H9 (cell line): ENCODE measurements at regions not wholly inside any gene's neighbourhood (a gene's known extent, or its start where the extent isn't known, plus 50 kb on each side); places are given as distances from the start of the nearest gene placed in this dataset.

Experiments used
- DNase-seq: peaks from one replicate; pipeline ENCODE4 v3.0.0-alpha.2; 2017
- H2AFZ ChIP-seq: one replicate; pipeline ENCODE4 v1.6.1; 2013; ENCODE audit warnings: mild to moderate bottlenecking, low read length, control low read depth, moderate library complexity
- H2AK5ac ChIP-seq: 2 replicates; pipeline ENCODE4 v1.6.1; 2013; ENCODE audit warnings: low read length, control low read depth, mixed read lengths; ENCODE audit not compliant: insufficient read length
- H2BK120ac ChIP-seq: one replicate; pipeline ENCODE4 v1.6.1; 2013; ENCODE audit warnings: low read depth, mild to moderate bottlenecking, low read length, control low read depth, inconsistent platforms; ENCODE audit not compliant: poor library complexity, severe bottlenecking
- H2BK12ac ChIP-seq: 2 replicates; pipeline ENCODE4 v1.6.1; 2013; ENCODE audit warnings: low read length, control low read depth, mixed read lengths, low read depth; ENCODE audit not compliant: insufficient read length
- H2BK15ac ChIP-seq: 2 replicates; pipeline ENCODE4 v1.6.1; 2013; ENCODE audit warnings: low read depth, low read length, control low read depth
- H2BK20ac ChIP-seq: one replicate; pipeline ENCODE4 v1.6.1; 2013; ENCODE audit warnings: low read depth, mild to moderate bottlenecking, low read length, control low read depth, inconsistent platforms; ENCODE audit not compliant: poor library complexity, severe bottlenecking
- H2BK5ac ChIP-seq: 2 replicates; pipeline ENCODE4 v1.6.1; 2013; ENCODE audit warnings: low read length, control low read depth, mixed read lengths; ENCODE audit not compliant: insufficient read length
- H3K14ac ChIP-seq: 2 replicates; pipeline ENCODE4 v1.6.1; 2013; ENCODE audit warnings: low read length, control low read depth; ENCODE audit not compliant: insufficient read depth
- H3K18ac ChIP-seq: 2 replicates; pipeline ENCODE4 v1.6.1; 2013; ENCODE audit warnings: low read depth, mild to moderate bottlenecking, mixed read lengths, low read length, control low read depth; ENCODE audit not compliant: insufficient read length
- H3K23ac ChIP-seq: 2 replicates; pipeline ENCODE4 v1.6.1; 2013; ENCODE audit warnings: low read length, control low read depth, mixed read lengths, low read depth; ENCODE audit not compliant: insufficient read length
- H3K23me2 ChIP-seq: 2 replicates; pipeline ENCODE4 v1.6.1; 2013; ENCODE audit warnings: low read depth, mild to moderate bottlenecking, mixed read lengths, low read length, control low read depth; ENCODE audit not compliant: insufficient read length, poor library complexity, severe bottlenecking
- H3K27ac ChIP-seq: 2 replicates; pipeline ENCODE4 v1.5.1; 2013; ENCODE audit warnings: low read length, control low read depth, mixed read lengths, low read depth; ENCODE audit not compliant: insufficient read length
- H3K27me3 ChIP-seq: 2 replicates; pipeline ENCODE4 v1.6.1; 2013; ENCODE audit warnings: low read length, control low read depth, inconsistent platforms; ENCODE audit not compliant: insufficient read depth
- H3K4ac ChIP-seq: 2 replicates; pipeline ENCODE4 v1.6.1; 2013; ENCODE audit warnings: low read depth, mild to moderate bottlenecking, control low read depth, inconsistent platforms, low read length, moderate library complexity
- H3K4me1 ChIP-seq: 2 replicates; pipeline ENCODE4 v1.6.1; 2013; ENCODE audit warnings: low read length, control low read depth, inconsistent platforms; ENCODE audit not compliant: insufficient read depth
- H3K4me2 ChIP-seq: 2 replicates; pipeline ENCODE4 v1.6.1; 2013; ENCODE audit warnings: low read length, control low read depth, mixed read lengths; ENCODE audit not compliant: insufficient read length, insufficient read depth
- H3K56ac ChIP-seq: 2 replicates; pipeline ENCODE4 v1.6.1; 2013; ENCODE audit warnings: low read depth, mild to moderate bottlenecking, mixed read lengths, low read length, control low read depth; ENCODE audit not compliant: insufficient read length
- H3K79me1 ChIP-seq: 2 replicates; pipeline ENCODE4 v1.6.1; 2013; ENCODE audit warnings: low read depth, mild to moderate bottlenecking, moderate library complexity, low read length, control low read depth, inconsistent platforms; ENCODE audit not compliant: insufficient read depth, poor library complexity, severe bottlenecking
- H3K79me2 ChIP-seq: 2 replicates; pipeline ENCODE4 v1.6.1; 2013; ENCODE audit warnings: low read length, control low read depth, inconsistent platforms; ENCODE audit not compliant: insufficient read depth
- H3K9ac ChIP-seq: 2 replicates; pipeline ENCODE4 v1.6.1; 2013; ENCODE audit warnings: low read length, control low read depth, mixed read lengths; ENCODE audit not compliant: insufficient read length; ENCODE audit errors: extremely low read depth
- H3K9me3 ChIP-seq: one replicate; pipeline ENCODE4 v1.6.1; 2013; ENCODE audit warnings: low read depth, low read length, inconsistent platforms; ENCODE audit not compliant: control insufficient read depth
- H3T11ph ChIP-seq: one replicate; pipeline ENCODE4 v1.6.1; 2013; ENCODE audit warnings: mild to moderate bottlenecking, low read length, control low read depth, inconsistent platforms
- H4K20me1 ChIP-seq: one replicate; pipeline ENCODE4 v1.6.1; 2013; ENCODE audit not compliant: control insufficient read depth, insufficient read length, insufficient read depth
- H4K5ac ChIP-seq: 2 replicates; pipeline ENCODE4 v1.6.1; 2013; ENCODE audit warnings: low read depth, mild to moderate bottlenecking, mixed read lengths, low read length, control low read depth; ENCODE audit not compliant: insufficient read length
- H4K8ac ChIP-seq: replicated peaks from 2 replicates; pipeline ENCODE4 v1.6.1; 2013; ENCODE audit warnings: low read length, control low read depth, mixed read lengths, low read depth; ENCODE audit not compliant: insufficient read length
- H4K91ac ChIP-seq: 2 replicates; pipeline ENCODE4 v1.6.1; 2013; ENCODE audit warnings: low read depth, mild to moderate bottlenecking, moderate library complexity, mixed read lengths, low read length, control low read depth; ENCODE audit not compliant: insufficient read length
- H3K27ac Mint-ChIP-seq, 3 experiments: 2 replicates in 2 of 3; 3 replicates in 1 of 3; pipeline ENCODE4 v1.8.0; 2020 to 2021; ENCODE audit warnings: mixed read lengths in 3 of 3, mild to moderate bottlenecking in 1 of 3, moderate library complexity in 1 of 3
- H3K27me3 Mint-ChIP-seq: 2 replicates; pipeline ENCODE4 v1.8.0; 2021; ENCODE audit warnings: low read depth, mild to moderate bottlenecking, moderate library complexity, mixed read lengths
- H3K36me3 Mint-ChIP-seq, 3 experiments: 2 replicates in 2 of 3; 3 replicates in 1 of 3; pipeline ENCODE4 v1.8.0; 2020 to 2021; ENCODE audit warnings: low read depth in 3 of 3, mixed read lengths in 3 of 3; ENCODE audit not compliant: insufficient read depth in 1 of 3
- H3K4me1 Mint-ChIP-seq, 2 experiments: 2 replicates each; pipeline ENCODE4 v1.8.0; 2020; ENCODE audit warnings: mixed read lengths in 2 of 2
- H3K4me3 Mint-ChIP-seq, 2 experiments: 2 replicates in 1 of 2; 3 replicates in 1 of 2; pipeline ENCODE4 v1.8.0; 2020 to 2021; ENCODE audit warnings: mild to moderate bottlenecking in 2 of 2, mixed read lengths in 2 of 2, moderate library complexity in 1 of 2
- H3K9me3 Mint-ChIP-seq, 2 experiments: 2 replicates in 1 of 2; 3 replicates in 1 of 2; pipeline ENCODE4 v1.8.0; 2020; ENCODE audit warnings: mild to moderate bottlenecking in 2 of 2, mixed read lengths in 2 of 2, moderate library complexity in 1 of 2
- CTCF ChIP-seq: fragments of 200-600 bp; sonication (generic); conservative IDR thresholded peaks from 3 replicates; pipeline ENCODE4 v1.8.0; 2021; ENCODE audit warnings: antibody characterized with exemption, mild to moderate bottlenecking
- WGBS: extraction: QIAGEN DNeasy Blood & Tissue Kit; methylation state at CpG from one replicate; pipeline ENCODE4 v1.1.7; 2013; ENCODE audit warnings: missing lambda C conversion rate, low lambda C conversion rate, mixed read lengths; ENCODE audit not compliant: insufficient read length; ENCODE audit errors: extremely low coverage; 5-methylcytosine and 5-hydroxymethylcytosine counted together

DNA sequence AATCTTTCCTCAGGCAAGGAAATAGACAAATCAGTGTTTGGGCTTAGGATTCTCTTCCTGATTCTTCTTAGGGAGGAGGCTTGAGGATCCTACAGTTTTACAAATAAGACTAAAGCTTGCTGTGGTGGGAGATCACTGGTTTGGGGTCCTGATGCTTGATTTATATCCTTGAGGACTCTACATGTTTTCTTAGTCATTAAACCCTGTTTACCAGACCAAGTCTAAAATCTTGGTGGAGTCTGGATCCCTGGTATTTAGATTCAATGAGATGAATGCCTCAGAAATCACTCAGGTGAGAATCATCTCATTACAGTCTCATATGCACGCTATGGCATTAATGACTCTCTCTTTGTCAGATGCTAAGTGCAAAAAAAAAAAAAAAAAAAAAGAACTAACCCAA is 304.3 kb upstream of the SALL1 start:
- no peaks in the 10 kb centered on the region for H3K23me2 ChIP-seq
- no peak overlapping the region for H3K18ac ChIP-seq
- no peak overlapping the region for H3T11ph ChIP-seq
- H3K79me1 ChIP-seq, result no peaks in the 10 kb centered on the region
- H3K23ac ChIP-seq, result no peak overlapping the region
- DNase-seq, result no peak
- H3K27ac ChIP-seq, result no peak overlapping the region
- no peak overlapping the region for H3K4me2 ChIP-seq
- H2AK5ac ChIP-seq, result no peak overlapping the region
- no peaks in the 10 kb centered on the region for H3K79me2 ChIP-seq
- no peak overlapping the region for H3K56ac ChIP-seq
- H3K4ac ChIP-seq, result no peak overlapping the region
- no peak overlapping the region for H4K8ac ChIP-seq
- Mint-ChIP-seq H3K9me3 (no peaks in the 10 kb centered on the region), H3K4me3 (no peak overlapping the region), H3K4me1 (peaks cover 10 to 17% of the 10 kb centered on the region in 2 experiments), H3K27me3 (peaks cover 2% of the 10 kb centered on the region; the same call in 1 of the 2 replicates), H3K36me3 (no peaks in the 10 kb centered on the region), H3K27ac (no peak overlapping the region)
- H4K5ac ChIP-seq, result no peak overlapping the region
- H3K9me3 ChIP-seq, result no peaks in the 10 kb centered on the region
- no CpG with 5 or more reads among the region's 1 CpG for WGBS
- H2BK120ac ChIP-seq, result no peak overlapping the region
- H3K27me3 ChIP-seq, result no peaks in the 10 kb centered on the region
- no peak overlapping the region for H2BK12ac ChIP-seq
- H3K4me1 ChIP-seq, result no peaks in the 10 kb centered on the region
- H4K20me1 ChIP-seq, result no peaks in the 10 kb centered on the region
- TF ChIP-seq CTCF, result no peak
- no peak overlapping the region for H2AFZ ChIP-seq
- no peak overlapping the region for H2BK20ac ChIP-seq
- H2BK5ac ChIP-seq, result no peak overlapping the region
- no peak overlapping the region for H2BK15ac ChIP-seq
- H4K91ac ChIP-seq, result no peak overlapping the region
- H3K9ac ChIP-seq, result no peak overlapping the region
- H3K14ac ChIP-seq, result no peak overlapping the region
